ENCODE measurements at regions not wholly inside any gene's neighbourhood (a gene's known extent, or its start where the extent isn't known, plus 50 kb on each side); places are given as distances from the start of the nearest gene placed in this dataset.

- TF ChIP-seq ZSCAN18 (tag by site-specific recombination; IDR thresholded peaks at IDR 0.05) (no peak), CTCF (tag by site-specific recombination; IDR thresholded peaks at IDR 0.05) (no peak), ZBTB8A (tag by site-specific recombination; IDR thresholded peaks at IDR 0.05) (no peak), YY1 (tag by site-specific recombination; IDR thresholded peaks at IDR 0.05) (no peak), PBX3 (CRISPR knock-in tag; IDR thresholded peaks at IDR 0.05) (no peak), HOXC10 (CRISPR knock-in tag; IDR thresholded peaks at IDR 0.05) (no peak), ZNF792 (tag by site-specific recombination; IDR thresholded peaks at IDR 0.05) (no peak), ZNF133 (tag by site-specific recombination; IDR thresholded peaks at IDR 0.05) (no peak), ZNF274 (IDR thresholded peaks at IDR 0.05; ENCODE audit: low read length) (no peak), ZNF274 (tag by site-specific recombination; IDR thresholded peaks at IDR 0.05; ENCODE audit: borderline replicate concordance) (no peak), ZNF747 (tag by site-specific recombination; IDR thresholded peaks at IDR 0.05) (no peak)
- TF ChIP-seq, protein P1, sequence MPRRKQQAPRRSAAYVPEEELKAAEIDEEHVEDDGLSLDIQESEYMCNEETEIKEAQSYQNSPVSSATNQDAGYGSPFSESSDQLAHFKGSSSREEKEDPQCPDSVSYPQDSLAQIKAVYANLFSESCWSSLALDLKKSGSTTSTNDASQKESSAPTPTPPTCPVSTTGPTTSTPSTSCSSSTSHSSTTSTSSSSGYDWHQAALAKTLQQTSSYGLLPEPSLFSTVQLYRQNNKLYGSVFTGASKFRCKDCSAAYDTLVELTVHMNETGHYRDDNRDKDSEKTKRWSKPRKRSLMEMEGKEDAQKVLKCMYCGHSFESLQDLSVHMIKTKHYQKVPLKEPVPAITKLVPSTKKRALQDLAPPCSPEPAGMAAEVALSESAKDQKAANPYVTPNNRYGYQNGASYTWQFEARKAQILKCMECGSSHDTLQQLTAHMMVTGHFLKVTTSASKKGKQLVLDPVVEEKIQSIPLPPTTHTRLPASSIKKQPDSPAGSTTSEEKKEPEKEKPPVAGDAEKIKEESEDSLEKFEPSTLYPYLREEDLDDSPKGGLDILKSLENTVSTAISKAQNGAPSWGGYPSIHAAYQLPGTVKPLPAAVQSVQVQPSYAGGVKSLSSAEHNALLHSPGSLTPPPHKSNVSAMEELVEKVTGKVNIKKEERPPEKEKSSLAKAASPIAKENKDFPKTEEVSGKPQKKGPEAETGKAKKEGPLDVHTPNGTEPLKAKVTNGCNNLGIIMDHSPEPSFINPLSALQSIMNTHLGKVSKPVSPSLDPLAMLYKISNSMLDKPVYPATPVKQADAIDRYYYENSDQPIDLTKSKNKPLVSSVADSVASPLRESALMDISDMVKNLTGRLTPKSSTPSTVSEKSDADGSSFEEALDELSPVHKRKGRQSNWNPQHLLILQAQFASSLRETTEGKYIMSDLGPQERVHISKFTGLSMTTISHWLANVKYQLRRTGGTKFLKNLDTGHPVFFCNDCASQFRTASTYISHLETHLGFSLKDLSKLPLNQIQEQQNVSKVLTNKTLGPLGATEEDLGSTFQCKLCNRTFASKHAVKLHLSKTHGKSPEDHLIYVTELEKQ (tag by site-specific recombination; IDR thresholded peaks at IDR 0.05; ENCODE audit: borderline replicate concordance), result no peak
These were observed 873.2 kb downstream of the METTL15 start for GRCh38 chr11:28981381-28981780.
